H1 (cell line): ENCODE measurements at regions not wholly inside any gene's neighbourhood (a gene's known extent, or its start where the extent isn't known, plus 50 kb on each side); places are given as distances from the start of the nearest gene placed in this dataset.

Experiments
- CTCF ChIA-PET: fragments of 300-600 bp; sonication (Branson Sonifier 250); formaldehyde crosslinking; loops from one replicate; lab custom pipeline; 2021; ENCODE audit not compliant: partially characterized antibody; lab: Charles Lee
- POLR2A ChIA-PET: fragments of 300-600 bp; sonication (Branson Sonifier 250); formaldehyde crosslinking; loops from one replicate; lab custom pipeline; 2021; ENCODE audit warnings: inconsistent platforms; ENCODE audit not compliant: partially characterized antibody; lab: Charles Lee
- DNase-seq, 2 experiments: peaks; one replicate each; pipeline versions ENCODE4 v3.0.0 to v3.0.0-alpha.2; 2010 to 2022; ENCODE audit warnings: low spot score in 2 of 2, low read depth in 1 of 2, mixed read lengths in 1 of 2
- FAIRE-seq: peaks from 2 replicates; lab custom pipeline; 2011; peaks lifted over from hg19 to GRCh38; lab: Jason Lieb, UNC
- H2AFZ ChIP-seq: 2 replicates; pipeline ENCODE4 v1.8.1; 2012; ENCODE audit warnings: low read length, inconsistent platforms
- H2AK5ac ChIP-seq: 2 replicates; pipeline ENCODE4 v1.6.1; 2013; ENCODE audit warnings: low read depth, low read length
- H2BK120ac ChIP-seq: replicated peaks from 2 replicates; pipeline ENCODE3; 2013; ENCODE audit warnings: low read depth, low read length, inconsistent platforms
- H2BK12ac ChIP-seq: 2 replicates; pipeline ENCODE4 v1.6.1; 2013; ENCODE audit warnings: low read depth, low read length
- H2BK15ac ChIP-seq: 2 replicates; pipeline ENCODE4 v1.6.1; 2013; ENCODE audit warnings: low read length
- H2BK20ac ChIP-seq: 2 replicates; pipeline ENCODE4 v1.6.1; 2013; ENCODE audit warnings: low read length
- H2BK5ac ChIP-seq: 2 replicates; pipeline ENCODE4 v1.6.1; 2013; ENCODE audit warnings: low read depth, low read length
- H3K14ac ChIP-seq: 2 replicates; pipeline ENCODE4 v1.6.1; 2013; ENCODE audit warnings: inconsistent platforms; ENCODE audit not compliant: insufficient read length
- H3K18ac ChIP-seq: 2 replicates; pipeline ENCODE4 v1.6.1; 2013; ENCODE audit warnings: low read length; ENCODE audit errors: extremely low read depth
- H3K23ac ChIP-seq: 2 replicates; pipeline ENCODE4 v1.6.1; 2013; ENCODE audit warnings: inconsistent platforms; ENCODE audit not compliant: insufficient read length
- H3K23me2 ChIP-seq: 2 replicates; pipeline ENCODE4 v1.6.1; 2013; ENCODE audit warnings: low read depth, low read length
- H3K27ac ChIP-seq: 2 replicates; pipeline ENCODE4 v1.6.1; 2011; ENCODE audit warnings: low read depth, low read length, inconsistent platforms
- H3K27me3 ChIP-seq, 4 experiments: replicated peaks in 1 of 4; 1 replicate in 1 of 4; 2 replicates in 3 of 4; pipeline versions ENCODE4 v1.6.1 to v1.8.1; 2011 to 2013; ENCODE audit warnings: low read length in 3 of 4, mild to moderate bottlenecking in 3 of 4, inconsistent platforms in 2 of 4, mixed read lengths in 2 of 4, moderate library complexity in 1 of 4; ENCODE audit not compliant: control insufficient read depth in 3 of 4, insufficient read depth in 3 of 4; ENCODE audit errors: extremely low read depth in 1 of 4
- H3K36me3 ChIP-seq, 4 experiments: 2 replicates each; pipeline versions ENCODE4 v1.6.1 to v1.8.1; 2011 to 2013; ENCODE audit warnings: mild to moderate bottlenecking in 4 of 4, low read length in 3 of 4, moderate library complexity in 2 of 4, control low read depth in 1 of 4, inconsistent platforms in 1 of 4; ENCODE audit not compliant: insufficient read depth in 4 of 4, control insufficient read depth in 2 of 4
- H3K4ac ChIP-seq: replicated peaks from 2 replicates; pipeline ENCODE3; 2013; ENCODE audit warnings: low read length, low read depth, mixed read lengths, inconsistent platforms; ENCODE audit not compliant: insufficient read length
- H3K4me1 ChIP-seq, 4 experiments: replicated peaks in 1 of 4; 1 replicate in 1 of 4; 2 replicates in 3 of 4; pipeline versions ENCODE4 v1.6.1 to v1.8.1; 2011 to 2013; ENCODE audit warnings: low read length in 3 of 4, inconsistent platforms in 2 of 4, mixed read lengths in 1 of 4; ENCODE audit not compliant: insufficient read depth in 4 of 4, control insufficient read depth in 3 of 4
- H3K4me2 ChIP-seq, 2 experiments: 2 replicates each; pipeline versions ENCODE4 v1.6.1 to v1.8.1; 2011 to 2013; ENCODE audit warnings: low read depth in 2 of 2, low read length in 2 of 2, control low read depth in 1 of 2, inconsistent platforms in 1 of 2, mild to moderate bottlenecking in 1 of 2; ENCODE audit not compliant: insufficient read depth in 1 of 2
- H3K4me3 ChIP-seq, 4 experiments: fragments of 200-600, 300-600 bp in 1 of 4; sonication (generic), shearing (Covaris generic), sonication (Bioruptor Twin) in 1 of 4; 2 replicates each; pipeline versions ENCODE4 v1.5.1 to v1.8.1; 2011 to 2016; ENCODE audit warnings: low read length in 4 of 4, low read depth in 3 of 4, control low read depth in 2 of 4, inconsistent platforms in 2 of 4, mild to moderate bottlenecking in 2 of 4, mixed read lengths in 1 of 4, moderate library complexity in 1 of 4; ENCODE audit not compliant: insufficient read depth in 2 of 4; ENCODE audit errors: extremely low read depth in 1 of 4
- H3K56ac ChIP-seq: replicated peaks from 2 replicates; pipeline ENCODE3; 2013; ENCODE audit warnings: low read depth, mild to moderate bottlenecking, mixed read lengths, low read length, inconsistent platforms; ENCODE audit not compliant: insufficient read length
- H3K79me1 ChIP-seq: 2 replicates; pipeline ENCODE4 v1.6.1; 2013; ENCODE audit warnings: low read depth, low read length, control low read depth
- H3K79me2 ChIP-seq, 2 experiments: 2 replicates each; pipeline versions ENCODE4 v1.6.1 to v1.8.1; 2012 to 2013; ENCODE audit warnings: low read length in 2 of 2, mild to moderate bottlenecking in 2 of 2, inconsistent platforms in 1 of 2; ENCODE audit not compliant: insufficient read depth in 2 of 2, control insufficient read depth in 1 of 2
- H3K9ac ChIP-seq, 4 experiments: replicated peaks in 1 of 4; 1 replicate in 1 of 4; 2 replicates in 3 of 4; pipeline versions ENCODE4 v1.6.1 to v1.8.1; 2011 to 2013; ENCODE audit warnings: low read depth in 3 of 4, low read length in 3 of 4, control low read depth in 2 of 4, mild to moderate bottlenecking in 2 of 4, moderate library complexity in 2 of 4, inconsistent platforms in 1 of 4; ENCODE audit errors: extremely low read depth in 1 of 4
- H3K9me3 ChIP-seq, 2 experiments: 2 replicates each; pipeline versions ENCODE4 v1.6.1 to v1.8.1; 2012 to 2013; ENCODE audit warnings: mild to moderate bottlenecking in 2 of 2, moderate library complexity in 2 of 2, control low read depth in 1 of 2, inconsistent platforms in 1 of 2, low read depth in 1 of 2, low read length in 1 of 2, mixed read lengths in 1 of 2; ENCODE audit not compliant: insufficient read depth in 2 of 2
- H4K20me1 ChIP-seq, 2 experiments: replicated peaks in 1 of 2; 2 replicates each; pipeline versions ENCODE3 to v1.8.1; 2011 to 2013; ENCODE audit warnings: inconsistent platforms in 2 of 2, low read length in 2 of 2, mild to moderate bottlenecking in 1 of 2; ENCODE audit not compliant: insufficient read depth in 2 of 2, control insufficient read depth in 1 of 2
- H4K5ac ChIP-seq: 2 replicates; pipeline ENCODE4 v1.6.1; 2013; ENCODE audit warnings: low read length, low read depth, mixed read lengths, inconsistent platforms; ENCODE audit not compliant: insufficient read length
- H4K8ac ChIP-seq: 2 replicates; pipeline ENCODE4 v1.8.0; 2013; ENCODE audit warnings: mild to moderate bottlenecking, moderate library complexity, low read length, inconsistent platforms; ENCODE audit not compliant: insufficient read depth; ENCODE audit errors: extremely low read depth
- H4K91ac ChIP-seq: replicated peaks from 2 replicates; pipeline ENCODE3; 2013; ENCODE audit warnings: low read length, mixed read lengths, inconsistent platforms; ENCODE audit not compliant: insufficient read length
- BACH1 ChIP-seq: IDR thresholded peaks from 2 replicates; pipeline ENCODE4 v1.6.1; 2012; ENCODE audit warnings: low read length, improper control_type of control experiment
- BCL11A ChIP-seq, 2 experiments: IDR thresholded peaks; one replicate each; pipeline ENCODE4 v1.6.1; 2011; ENCODE audit warnings: low read depth in 2 of 2, low read length in 2 of 2, mild to moderate bottlenecking in 2 of 2
- GTF2F1 ChIP-seq: IDR thresholded peaks from 2 replicates; pipeline ENCODE4 v1.6.1; 2012; ENCODE audit warnings: low read depth, low read length, improper control_type of control experiment, borderline replicate concordance
- HDAC2 ChIP-seq, 2 experiments: fragments of 300-600 bp in 1 of 2; sonication (generic) in 1 of 2; IDR thresholded peaks; 2 replicates each; pipeline ENCODE4 v1.6.1; 2011 to 2012; ENCODE audit warnings: low read depth in 2 of 2, low read length in 2 of 2, mild to moderate bottlenecking in 2 of 2, moderate library complexity in 2 of 2, borderline replicate concordance in 1 of 2, inconsistent platforms in 1 of 2
- HDAC6 ChIP-seq: IDR thresholded peaks from one replicate; pipeline ENCODE4 v1.7.1; 2012; ENCODE audit warnings: low read depth, mild to moderate bottlenecking, inconsistent platforms, low read length, moderate library complexity
- JUN ChIP-seq: IDR thresholded peaks from 2 replicates; pipeline ENCODE4 v1.6.1; 2011; ENCODE audit warnings: low read depth, mild to moderate bottlenecking, improper control_type of control experiment, low read length
- KDM4A ChIP-seq: IDR thresholded peaks from one replicate; pipeline ENCODE4 v1.7.1; 2012; ENCODE audit warnings: low read depth, mild to moderate bottlenecking, moderate library complexity, low read length, inconsistent platforms; ENCODE audit not compliant: severe bottlenecking
- POLR2AphosphoS5 ChIP-seq: IDR thresholded peaks from 2 replicates; pipeline ENCODE4 v1.6.1; 2011; ENCODE audit warnings: low read depth, low read length
- POU5F1 ChIP-seq: IDR thresholded peaks from 2 replicates; pipeline ENCODE4 v1.6.1; 2011; ENCODE audit warnings: low read depth, mild to moderate bottlenecking, low read length, moderate library complexity
- RNF2 ChIP-seq: fragments of 200-900, 300-1000 bp; sonication (generic); IDR thresholded peaks from 2 replicates; pipeline ENCODE4 v1.7.1; 2016; ENCODE audit warnings: borderline replicate concordance, low read depth, mild to moderate bottlenecking, antibody characterized with exemption, low read length; ENCODE audit not compliant: poor library complexity, severe bottlenecking; ENCODE audit errors: missing control alignments
- RXRA ChIP-seq: IDR thresholded peaks from 2 replicates; pipeline ENCODE4 v1.6.1; 2011; ENCODE audit warnings: low read depth, mild to moderate bottlenecking, low read length, moderate library complexity; ENCODE audit not compliant: insufficient read depth
- SIN3A ChIP-seq, 2 experiments: IDR thresholded peaks in 1 of 2; conservative IDR thresholded peaks in 1 of 2; 2 replicates each; pipeline ENCODE4 v1.6.1; 2011 to 2012; ENCODE audit warnings: low read length in 2 of 2, improper control_type of control experiment in 1 of 2, low read depth in 1 of 2, mild to moderate bottlenecking in 1 of 2
- TAF7 ChIP-seq: optimal IDR thresholded peaks from 2 replicates; pipeline ENCODE3; 2011; ENCODE audit warnings: low read depth, mild to moderate bottlenecking, inconsistent platforms, low read length, moderate library complexity, borderline replicate concordance
- WGBS, 2 experiments: shearing (Covaris generic) in 1 of 2; methylation state at CpG; one replicate each; pipeline versions ENCODE4 v1.1.6 to v1.1.7; 2013 to 2015; ENCODE audit warnings: low lambda C conversion rate in 2 of 2, mixed read lengths in 2 of 2, inconsistent platforms in 1 of 2, low coverage in 1 of 2, missing lambda C conversion rate in 1 of 2; ENCODE audit not compliant: insufficient replicate concordance in 2 of 2, insufficient coverage in 1 of 2, insufficient read length in 1 of 2; ENCODE audit errors: extremely low coverage in 1 of 2, missing lambda C conversion rate in 1 of 2; 5-methylcytosine and 5-hydroxymethylcytosine counted together

DNA sequence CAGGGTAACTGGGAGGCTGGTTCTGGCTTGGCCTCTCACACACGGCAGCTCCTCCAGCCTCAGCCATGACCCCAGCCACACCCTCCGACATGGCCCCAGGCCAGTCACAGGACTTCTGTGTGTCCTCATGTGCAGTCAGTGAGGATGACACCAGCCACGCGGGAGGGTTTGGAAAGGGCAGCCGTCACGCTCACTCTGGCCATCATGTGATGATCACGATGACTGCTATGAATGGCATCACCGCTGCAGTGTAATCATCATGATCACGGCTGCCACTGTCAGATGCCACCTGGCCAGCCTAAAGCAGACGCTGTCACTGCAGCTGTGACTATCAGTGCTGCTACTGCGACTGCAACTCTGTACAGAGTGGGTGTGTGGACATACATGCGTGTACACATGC lies 640.9 kb downstream of the BRD1 start:
- no peak overlapping the region for H3K27ac ChIP-seq
- H2AFZ ChIP-seq, result no peak overlapping the region
- POLR2A ChIA-PET, result no interaction called here
- no peak for DNase-seq
- no peak overlapping the region for H3K23ac ChIP-seq
- no peaks in the 10 kb centered on the region for H3K79me1 ChIP-seq
- peaks cover 0 to 2% (median 0%) of the 10 kb centered on the region in 4 experiments; a peak in 1 of 7 replicates for H3K27me3 ChIP-seq
- H2AK5ac ChIP-seq, result no peak overlapping the region
- H3K9me3 ChIP-seq, result no peaks in the 10 kb centered on the region
- no peak overlapping the region for H2BK5ac ChIP-seq
- no peak overlapping the region for H3K14ac ChIP-seq
- no peak overlapping the region for H2BK15ac ChIP-seq
- no peak overlapping the region for H4K5ac ChIP-seq
- no peaks in the 10 kb centered on the region for H4K20me1 ChIP-seq
- no peak overlapping the region; the same call in 1 of the 2 replicates for H4K8ac ChIP-seq
- WGBS, 2 experiments, result 85% methylated on average over 11 of the region's 12 CpGs; no CpG with 5 or more reads in 1 of the 2 experiments
- no peak overlapping the region for H3K9ac ChIP-seq
- no peak overlapping the region for H3K56ac ChIP-seq
- no peak overlapping the region for H2BK20ac ChIP-seq
- H3K23me2 ChIP-seq, result peaks cover 3% of the 10 kb centered on the region; the same call in 1 of the 2 replicates
- H3K4me2 ChIP-seq, result no peak overlapping the region
- no peaks in the 10 kb centered on the region for H3K79me2 ChIP-seq
- CTCF ChIA-PET, result no interaction called here
- no peak for FAIRE-seq
- H3K4ac ChIP-seq, result no peak overlapping the region
- no peak overlapping the region for H3K4me3 ChIP-seq
- H2BK120ac ChIP-seq, result no peak overlapping the region
- H4K91ac ChIP-seq, result no peak overlapping the region
- H3K36me3 ChIP-seq, result no peaks in the 10 kb centered on the region
- no peak overlapping the region for H2BK12ac ChIP-seq
- no peak overlapping the region for H3K18ac ChIP-seq
- no peaks in the 10 kb centered on the region; a peak in 1 of 7 replicates for H3K4me1 ChIP-seq
- TF ChIP-seq SIN3A (conservative IDR thresholded peaks at IDR 0.05 in 1 of 2, IDR thresholded peaks at IDR 0.05 in 1 of 2; ENCODE audit: low read depth in 1 of 2, low read length in 2 of 2) (no peak), JUN (no peak), BCL11A (IDR thresholded peaks at IDR 0.05; ENCODE audit: low read depth in 2 of 2, low read length in 2 of 2) (no peak), POU5F1 (no peak), KDM4A (no peak), RNF2 (no peak), HDAC6 (no peak), TAF7 (no peak), RXRA (no peak), HDAC2 (IDR thresholded peaks at IDR 0.05; ENCODE audit: borderline replicate concordance in 1 of 2, low read depth in 2 of 2, low read length in 2 of 2) (no peak), POLR2AphosphoS5 (no peak), GTF2F1 (no peak), BACH1 (no peak)
